Mesothelial cell of epicardium (in vitro differentiated cells): ENCODE measurements at regions not wholly inside any gene's neighbourhood (a gene's known extent, or its start where the extent isn't known, plus 50 kb on each side); places are given as distances from the start of the nearest gene placed in this dataset.

Experiments
- DNase-seq, 2 experiments: peaks; one replicate each; pipeline ENCODE4 v3.0.0; 2021; ENCODE audit warnings: low spot score in 2 of 2; ENCODE audit not compliant: unreplicated experiment in 2 of 2
- H3K27ac Mint-ChIP-seq: 2 replicates; pipeline ENCODE4 v1.8.0; 2021; ENCODE audit warnings: mixed read lengths
- H3K27me3 Mint-ChIP-seq: 2 replicates; pipeline ENCODE4 v1.8.0; 2021; ENCODE audit warnings: low read depth, mixed read lengths
- H3K36me3 Mint-ChIP-seq: 2 replicates; pipeline ENCODE4 v1.8.0; 2021; ENCODE audit warnings: mixed read lengths
- H3K4me1 Mint-ChIP-seq: 2 replicates; pipeline ENCODE4 v1.8.0; 2021; ENCODE audit warnings: mixed read lengths
- H3K4me3 Mint-ChIP-seq: 2 replicates; pipeline ENCODE4 v1.8.0; 2021; ENCODE audit warnings: mild to moderate bottlenecking, moderate library complexity, mixed read lengths
- H3K9me3 Mint-ChIP-seq: 2 replicates; pipeline ENCODE4 v1.8.0; 2021; ENCODE audit warnings: mixed read lengths
- CTCF ChIP-seq: fragments of 200-600 bp; sonication (generic); IDR thresholded peaks from one replicate; pipeline ENCODE4 v1.5.0; 2021; ENCODE audit warnings: antibody characterized with exemption; ENCODE audit not compliant: unreplicated experiment

- Mint-ChIP-seq H3K27me3 (peaks cover 50% of the 10 kb centered on the region), H3K27ac (no peak overlapping the region), H3K9me3 (peaks cover 4% of the 10 kb centered on the region), H3K36me3 (no peaks in the 10 kb centered on the region), H3K4me3 (no peak overlapping the region), H3K4me1 (peaks cover 6% of the 10 kb centered on the region)
- no peak for TF ChIP-seq CTCF
- no peak for DNase-seq
Observed at GRCh38 chr21:35905963-35906345, 154.4 kb downstream of the SETD4 start.

- no peak for DNase-seq
- H3K4me3 Mint-ChIP-seq = no peak overlapping the region
- H3K36me3 Mint-ChIP-seq = no peaks in the 10 kb centered on the region
- no peak overlapping the region for H3K27ac Mint-ChIP-seq
- H3K4me1 Mint-ChIP-seq = peaks cover 6% of the 10 kb centered on the region
- H3K9me3 Mint-ChIP-seq = peaks cover 4% of the 10 kb centered on the region
- peaks cover 53% of the 10 kb centered on the region for H3K27me3 Mint-ChIP-seq
- TF ChIP-seq CTCF = no peak
Observed at GRCh38 chr21:35905096-35905962, 155.0 kb downstream of the SETD4 start.

GRCh38 chr21:35900539-35900938, 159.8 kb downstream of the SETD4 start:
- no peaks in the 10 kb centered on the region for H3K36me3 Mint-ChIP-seq
- H3K4me3 Mint-ChIP-seq = no peak overlapping the region
- DNase-seq = no peak
- TF ChIP-seq CTCF = no peak
- H3K27ac Mint-ChIP-seq = no peak overlapping the region
- peaks cover 11% of the 10 kb centered on the region for H3K9me3 Mint-ChIP-seq
- H3K27me3 Mint-ChIP-seq = peaks cover 66% of the 10 kb centered on the region
- H3K4me1 Mint-ChIP-seq = no peaks in the 10 kb centered on the region

GRCh38 chr21:35896060-35896459, 164.3 kb downstream of the SETD4 start:
- Mint-ChIP-seq H3K9me3 (peaks cover 7% of the 10 kb centered on the region), H3K27me3 (peaks cover 50% of the 10 kb centered on the region), H3K4me1 (no peaks in the 10 kb centered on the region), H3K4me3 (no peak overlapping the region), H3K36me3 (no peaks in the 10 kb centered on the region), H3K27ac (no peak overlapping the region)
- DNase-seq = no peak
- TF ChIP-seq CTCF = no peak

GRCh38 chr21:35895598-35895997, 164.7 kb downstream of the SETD4 start:
- Mint-ChIP-seq H3K4me3 (no peak overlapping the region), H3K27me3 (peaks cover 48% of the 10 kb centered on the region), H3K27ac (no peak overlapping the region), H3K4me1 (no peaks in the 10 kb centered on the region), H3K36me3 (no peaks in the 10 kb centered on the region), H3K9me3 (peaks cover 7% of the 10 kb centered on the region)
- no peak for TF ChIP-seq CTCF
- DNase-seq = no peak

GRCh38 chr21:35893156-35893555, 167.2 kb downstream of the SETD4 start:
- Mint-ChIP-seq H3K4me1 (no peaks in the 10 kb centered on the region), H3K27ac (no peak overlapping the region), H3K27me3 (peaks cover 39% of the 10 kb centered on the region), H3K36me3 (no peaks in the 10 kb centered on the region), H3K9me3 (peaks cover 7% of the 10 kb centered on the region), H3K4me3 (no peak overlapping the region)
- TF ChIP-seq CTCF = no peak
- DNase-seq = no peak
